Tibial nerve (tissue), 4 donors: ENCODE measurements at regions not wholly inside any gene's neighbourhood (a gene's known extent, or its start where the extent isn't known, plus 50 kb on each side); places are given as distances from the start of the nearest gene placed in this dataset.

ENCODE experiments used
- DNase-seq, 2 donors: peaks; one replicate each; pipeline ENCODE4 v3.0.0-alpha.2; 2019; ENCODE audit warnings: low spot score in 2 of 2
- H3K27ac ChIP-seq, 4 donors: fragments of 200-600 bp; sonication (generic) in 3 of 4; one replicate each; pipeline ENCODE4 v1.5.1; 2017 to 2019; ENCODE audit warnings: mild to moderate bottlenecking in 1 of 4
- H3K27me3 ChIP-seq, 2 donors: fragments of 200-600 bp; sonication (generic) in 1 of 2; one replicate each; pipeline versions ENCODE4 v1.5.1 to v1.6.0; 2017 to 2019
- H3K36me3 ChIP-seq, 3 donors: fragments of 200-600 bp; sonication (generic); one replicate each; pipeline ENCODE4 v1.5.1; 2018 to 2019
- H3K4me1 ChIP-seq, 4 donors: fragments of 200-600 bp; sonication (generic) in 3 of 4; one replicate each; pipeline ENCODE4 v1.5.1; 2017 to 2019
- H3K4me3 ChIP-seq, 4 donors: fragments of 200-600 bp; sonication (generic) in 3 of 4; one replicate each; pipeline ENCODE4 v1.5.1; 2017 to 2019; ENCODE audit warnings: mild to moderate bottlenecking in 1 of 4, moderate library complexity in 1 of 4
- H3K9me3 ChIP-seq, 4 donors: fragments of 200-600 bp; sonication (generic) in 3 of 4; one replicate each; pipeline ENCODE4 v1.5.1; 2017 to 2019
- EP300 ChIP-seq, 2 donors: sonication (generic); formaldehyde crosslinking; IDR thresholded peaks; one replicate each; pipeline ENCODE4 v1.6.1; 2017; ENCODE audit warnings: antibody characterized with exemption in 2 of 2, mild to moderate bottlenecking in 1 of 2
- POLR2A ChIP-seq, 2 donors: fragments of 450-650 bp; IDR thresholded peaks; one replicate each; pipeline ENCODE4 v1.6.1; 2017; ENCODE audit warnings: antibody characterized with exemption in 2 of 2, mild to moderate bottlenecking in 2 of 2, moderate library complexity in 2 of 2
- WGBS, 2 donors: methylation state at CpG; one replicate each; pipeline ENCODE4 v1.1.5; 2018; 5-methylcytosine and 5-hydroxymethylcytosine counted together
- TF ChIP-seq, protein P1 (sequence below), 5 experiments: fragments of 200-600 bp in 3 of 5; fragments of 450-650 bp in 2 of 5; sonication (generic) in 3 of 5; IDR thresholded peaks; one replicate each; pipeline ENCODE4 v1.5.1; 2016 to 2019; ENCODE audit warnings: antibody characterized with exemption in 5 of 5, mild to moderate bottlenecking in 3 of 5, moderate library complexity in 2 of 5

DNA sequence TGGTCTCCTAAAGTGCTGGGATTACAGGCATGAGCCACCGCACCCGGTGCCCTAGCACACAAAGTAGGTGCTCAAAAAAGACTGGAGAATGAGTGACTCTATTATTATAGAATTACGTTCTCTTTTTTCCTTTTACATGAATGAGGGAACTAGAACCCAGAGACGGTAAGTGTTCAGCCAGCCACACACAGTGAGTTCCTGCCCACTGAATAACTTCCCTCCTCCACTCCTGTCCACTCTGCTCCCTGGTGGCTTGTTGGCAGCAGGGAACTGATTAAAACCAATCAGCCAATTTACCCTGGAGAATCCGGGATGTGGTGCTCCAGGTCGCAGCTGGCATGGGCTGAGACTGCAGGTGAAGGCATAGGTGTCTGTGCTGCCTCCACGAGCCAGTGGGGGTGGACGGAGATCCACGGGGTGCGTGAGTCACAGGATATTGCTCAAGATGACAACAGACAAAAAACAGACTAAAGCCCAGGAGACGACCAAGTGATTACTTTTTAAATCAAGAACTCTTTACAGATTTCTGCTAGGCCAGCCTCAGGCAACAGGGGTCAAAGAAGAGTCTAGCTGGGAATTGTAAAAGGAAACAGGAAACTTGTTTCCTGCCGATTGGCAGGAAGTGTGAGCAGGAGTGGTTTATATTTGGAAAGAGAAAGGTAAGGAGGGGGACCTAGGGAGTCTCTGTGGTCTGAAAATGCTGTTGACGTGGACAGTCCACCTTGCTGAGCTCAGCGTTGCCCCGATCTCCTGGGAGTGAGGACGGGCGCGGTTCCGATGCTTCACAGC lies 95.2 kb upstream of the TP53I11 start:
- DNase-seq: peak; percentile 50 to 70
- TF ChIP-seq, protein P1, sequence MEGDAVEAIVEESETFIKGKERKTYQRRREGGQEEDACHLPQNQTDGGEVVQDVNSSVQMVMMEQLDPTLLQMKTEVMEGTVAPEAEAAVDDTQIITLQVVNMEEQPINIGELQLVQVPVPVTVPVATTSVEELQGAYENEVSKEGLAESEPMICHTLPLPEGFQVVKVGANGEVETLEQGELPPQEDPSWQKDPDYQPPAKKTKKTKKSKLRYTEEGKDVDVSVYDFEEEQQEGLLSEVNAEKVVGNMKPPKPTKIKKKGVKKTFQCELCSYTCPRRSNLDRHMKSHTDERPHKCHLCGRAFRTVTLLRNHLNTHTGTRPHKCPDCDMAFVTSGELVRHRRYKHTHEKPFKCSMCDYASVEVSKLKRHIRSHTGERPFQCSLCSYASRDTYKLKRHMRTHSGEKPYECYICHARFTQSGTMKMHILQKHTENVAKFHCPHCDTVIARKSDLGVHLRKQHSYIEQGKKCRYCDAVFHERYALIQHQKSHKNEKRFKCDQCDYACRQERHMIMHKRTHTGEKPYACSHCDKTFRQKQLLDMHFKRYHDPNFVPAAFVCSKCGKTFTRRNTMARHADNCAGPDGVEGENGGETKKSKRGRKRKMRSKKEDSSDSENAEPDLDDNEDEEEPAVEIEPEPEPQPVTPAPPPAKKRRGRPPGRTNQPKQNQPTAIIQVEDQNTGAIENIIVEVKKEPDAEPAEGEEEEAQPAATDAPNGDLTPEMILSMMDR (IDR thresholded peaks at IDR 0.05): no peak
- TF ChIP-seq POLR2A (IDR thresholded peaks at IDR 0.05): no peak
- peak; percentile 35 to 70 for TF ChIP-seq EP300 (IDR thresholded peaks at IDR 0.05)
- no peak overlapping the region for H3K4me3 ChIP-seq
- 60 to 61% methylated on average over 19 of the region's 19 CpGs for WGBS, 2 donors
- peaks cover 0 to 37% (median 6%) of the 10 kb centered on the region in 4 donors for H3K4me1 ChIP-seq
- H3K9me3 ChIP-seq: no peaks in the 10 kb centered on the region
- peak overlapping the region in 2 of 4 donors; percentile 66 to 73 for H3K27ac ChIP-seq
- H3K36me3 ChIP-seq: no peaks in the 10 kb centered on the region
- H3K27me3 ChIP-seq: no peaks in the 10 kb centered on the region

- DNase-seq: no peak
- Histone ChIP-seq H3K27me3 (no peaks in the 10 kb centered on the region), H3K9me3 (no peaks in the 10 kb centered on the region), H3K27ac (no peak overlapping the region), H3K4me3 (no peak overlapping the region), H3K36me3 (no peaks in the 10 kb centered on the region), H3K4me1 (peaks cover 0 to 37% (median 6%) of the 10 kb centered on the region in 4 donors)
- TF ChIP-seq EP300 (IDR thresholded peaks at IDR 0.05): no peak
- TF ChIP-seq, protein P1 (IDR thresholded peaks at IDR 0.05): no peak
- no peak for TF ChIP-seq POLR2A (IDR thresholded peaks at IDR 0.05)
- 78 to 84% methylated on average over 7 of the region's 7 CpGs for WGBS, 2 donors
These were observed 97.7 kb upstream of the TP53I11 start for GRCh38 chr11:45048313-45048841.

GRCh38 chr11:45048870-45049691 lies 97.4 kb upstream of the PRDM11 start:
- Histone ChIP-seq H3K36me3 (no peaks in the 10 kb centered on the region), H3K27ac (no peak overlapping the region), H3K9me3 (no peaks in the 10 kb centered on the region), H3K27me3 (no peaks in the 10 kb centered on the region), H3K4me1 (peaks cover 0 to 37% (median 6%) of the 10 kb centered on the region in 4 donors), H3K4me3 (no peak overlapping the region)
- no peak for TF ChIP-seq EP300 (IDR thresholded peaks at IDR 0.05)
- TF ChIP-seq, protein P1 (IDR thresholded peaks at IDR 0.05): no peak
- TF ChIP-seq POLR2A (IDR thresholded peaks at IDR 0.05): no peak
- DNase-seq: peak in 1 of 2 donors; percentile 28
- WGBS, 2 donors: 66 to 71% methylated on average over 22 of the region's 22 CpGs

- DNase-seq: no peak
- Histone ChIP-seq H3K36me3 (no peaks in the 10 kb centered on the region), H3K27ac (no peak overlapping the region), H3K27me3 (no peaks in the 10 kb centered on the region), H3K4me1 (peaks cover 0 to 32% (median 6%) of the 10 kb centered on the region in 4 donors), H3K4me3 (no peak overlapping the region), H3K9me3 (no peaks in the 10 kb centered on the region)
- no peak for TF ChIP-seq POLR2A (IDR thresholded peaks at IDR 0.05)
- TF ChIP-seq, protein P1 (IDR thresholded peaks at IDR 0.05): no peak
- TF ChIP-seq EP300 (IDR thresholded peaks at IDR 0.05): no peak
- WGBS, 2 donors: 64 to 75% methylated on average over 7 of the region's 7 CpGs
These were observed 96.3 kb upstream of the PRDM11 start for GRCh38 chr11:45050111-45050510.
